Anterior cingulate cortex (tissue), 58 donors: ENCODE measurements at regions not wholly inside any gene's neighbourhood (a gene's known extent, or its start where the extent isn't known, plus 50 kb on each side); places are given as distances from the start of the nearest gene placed in this dataset.
A peak's percentile ranks its signal among the peaks of the same experiment; 100 is the strongest.
"Not testable (repeated sequence)": the region's sequence is repeated elsewhere in the genome, so short reads cannot be mapped to it uniquely, and the experiment has no call there.

ENCODE experiments used
- DNase-seq, 58 donors: peaks; one replicate each; lab custom pipeline; 2025; lab: John Stamatoyannopoulos, UW

DNA sequence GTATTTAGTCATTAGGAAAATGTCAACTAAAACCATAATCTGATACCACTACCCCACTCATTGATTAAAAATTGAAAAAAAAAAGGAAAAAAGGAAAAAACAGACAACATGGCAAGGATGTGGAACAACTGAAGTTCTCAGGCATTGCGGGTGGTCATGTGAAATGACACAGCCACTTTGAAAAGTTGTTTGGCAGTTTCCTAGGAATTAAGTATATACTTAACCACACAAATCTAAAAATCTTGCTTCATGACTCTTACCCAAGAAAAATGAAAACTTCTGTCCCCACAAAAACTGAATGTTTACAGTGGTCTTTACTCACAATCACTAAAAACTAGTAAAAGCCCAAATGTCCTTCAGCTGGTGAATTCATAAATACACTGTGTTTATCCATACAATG is 254.5 kb downstream of the AHR start:
- no peak for DNase-seq

DNA sequence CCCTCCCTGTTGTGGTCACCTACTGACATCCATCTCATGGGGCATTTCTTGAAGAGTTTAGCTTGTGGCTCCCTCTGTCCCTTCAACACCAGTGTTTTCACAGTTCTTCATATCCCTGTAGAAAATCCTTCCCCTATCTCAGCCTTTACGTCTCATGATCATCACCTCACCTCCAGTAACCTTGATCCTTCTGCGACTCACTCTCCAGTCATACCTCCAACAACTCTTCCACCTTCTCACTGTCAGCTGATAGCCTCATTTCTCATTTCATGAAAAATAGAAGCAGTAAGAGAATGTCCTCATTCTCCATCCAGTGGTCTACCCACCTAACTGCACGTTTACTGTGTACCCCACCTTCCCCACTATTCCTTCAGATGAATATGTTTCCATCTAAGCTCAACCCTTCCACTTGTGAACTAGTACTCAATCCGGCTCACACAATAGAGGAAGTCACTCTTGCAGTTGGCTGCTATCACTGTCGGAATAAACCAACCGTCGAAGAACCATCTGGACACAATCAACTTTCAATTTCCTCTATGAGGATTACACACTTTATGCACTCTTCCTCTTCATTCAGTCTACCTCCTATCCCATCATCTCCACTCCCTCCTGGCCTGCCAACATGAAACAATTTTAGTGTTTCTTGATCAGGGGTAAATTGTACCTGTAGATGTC is 256.0 kb downstream of the AHR start:
- no peak for DNase-seq

DNA sequence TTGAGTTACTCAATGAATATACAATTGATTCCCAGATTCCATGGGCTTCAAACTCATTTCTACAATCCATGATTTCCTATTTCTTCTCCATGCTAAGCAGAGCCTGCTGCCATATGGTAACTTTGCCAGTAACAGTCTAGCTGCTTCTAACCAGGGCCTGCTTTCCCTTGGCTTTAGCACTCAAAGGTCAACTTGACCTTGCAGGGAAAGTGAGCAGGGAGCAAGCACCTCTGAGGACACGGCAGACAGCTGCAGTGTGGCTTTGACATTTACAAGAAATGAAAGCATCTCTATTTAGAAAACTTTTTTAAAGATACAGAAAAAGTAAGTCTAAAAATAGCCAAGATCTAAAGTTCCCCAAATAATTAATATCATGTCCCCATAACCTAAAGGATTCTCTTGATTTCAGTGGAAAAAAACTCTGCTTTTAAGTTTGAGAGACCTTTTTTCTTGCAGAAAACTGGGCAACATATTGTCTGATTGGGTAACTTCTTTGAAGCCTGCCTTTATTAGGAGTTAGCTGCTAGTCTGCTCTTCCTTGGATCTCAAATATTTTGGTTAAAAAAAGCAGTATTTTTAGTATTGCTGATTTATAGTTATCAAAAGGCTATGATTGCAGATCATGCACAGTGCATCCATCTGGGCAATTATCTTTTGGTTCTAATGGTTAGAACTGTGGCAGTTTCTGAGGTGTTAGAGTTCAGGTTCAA is 257.9 kb downstream of the AHR start:
- no peak for DNase-seq

DNA sequence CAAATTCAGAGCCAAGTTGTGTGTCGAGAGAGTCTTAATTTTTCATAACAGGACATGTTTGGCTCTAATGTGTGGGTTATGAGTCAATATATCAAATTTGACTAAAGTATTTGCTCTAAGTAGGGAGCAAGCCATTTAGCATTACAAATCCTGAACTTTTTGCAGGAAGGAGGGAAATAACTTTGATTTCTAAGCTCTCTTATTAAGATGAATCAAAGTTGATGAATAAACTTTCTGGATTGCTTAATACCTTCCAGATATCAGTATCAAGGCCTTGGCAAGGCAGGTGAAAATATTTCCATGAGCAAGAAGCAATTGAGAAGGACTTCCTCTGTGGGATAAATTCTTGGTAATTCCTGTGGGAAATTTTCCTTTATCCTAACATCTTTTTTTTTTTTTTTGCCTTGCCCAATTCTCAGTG is 258.8 kb downstream of the AHR start:
- DNase-seq = no peak

GRCh38 chr7:17558135-17558534 is 259.7 kb downstream of the AHR start:
- no peak for DNase-seq

DNA sequence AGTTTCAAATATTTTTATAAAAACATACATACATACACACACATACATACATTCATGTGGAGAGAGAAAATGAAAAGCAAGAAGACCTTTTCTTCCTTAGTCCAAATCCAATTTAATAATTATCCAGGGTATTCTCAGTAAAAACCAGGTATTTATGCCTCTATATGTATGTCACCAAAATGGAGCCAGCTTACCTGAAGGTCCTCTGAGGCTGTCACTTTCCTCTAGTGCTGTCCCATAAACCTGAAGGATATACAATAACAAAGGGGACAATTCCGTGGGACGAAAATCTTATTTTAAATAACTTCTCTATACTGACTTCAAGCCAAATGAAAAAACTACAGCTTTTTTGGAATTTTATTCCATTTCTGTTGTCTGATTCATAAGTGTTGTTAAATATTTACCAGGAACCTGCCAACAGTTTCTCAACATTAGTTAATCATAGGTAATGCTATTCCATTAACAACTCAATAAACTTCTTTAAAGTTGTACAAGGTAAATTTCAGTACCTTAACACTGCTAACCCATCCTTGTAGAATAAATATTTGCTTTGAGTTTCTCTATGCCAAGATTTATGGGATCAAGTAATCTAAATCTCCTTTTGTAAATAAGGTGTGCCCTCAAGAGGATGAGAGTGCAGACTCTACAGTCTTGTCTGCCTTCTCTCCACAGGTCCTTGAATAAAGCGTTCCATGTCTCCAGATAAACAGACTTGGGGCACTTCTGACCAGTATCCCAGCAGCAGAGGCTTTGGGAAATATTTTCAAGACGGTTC is 260.3 kb downstream of the AHR start:
- DNase-seq = no peak

- no peak for DNase-seq
These were observed 260.9 kb downstream of the AHR start for GRCh38 chr7:17559388-17559787.

DNA sequence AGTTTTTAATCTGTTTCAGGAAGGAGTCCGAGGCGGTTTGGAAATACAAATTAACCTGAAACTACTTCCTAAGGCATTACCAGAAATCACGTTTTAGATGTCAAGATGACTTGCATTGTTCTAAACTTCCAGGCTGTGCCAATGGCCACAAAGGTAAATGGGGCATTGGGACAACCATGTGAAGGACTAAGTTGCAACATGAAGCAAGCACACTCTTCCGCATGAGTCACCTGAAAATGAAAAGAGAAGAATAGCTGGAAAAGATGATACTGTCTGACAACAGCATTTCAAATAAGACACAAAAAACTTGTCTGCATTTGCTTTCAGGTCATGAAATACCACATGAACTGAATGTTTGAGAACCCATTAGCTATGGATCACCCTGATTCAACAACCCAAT is 262.1 kb downstream of the AHR start:
- no peak for DNase-seq

DNA sequence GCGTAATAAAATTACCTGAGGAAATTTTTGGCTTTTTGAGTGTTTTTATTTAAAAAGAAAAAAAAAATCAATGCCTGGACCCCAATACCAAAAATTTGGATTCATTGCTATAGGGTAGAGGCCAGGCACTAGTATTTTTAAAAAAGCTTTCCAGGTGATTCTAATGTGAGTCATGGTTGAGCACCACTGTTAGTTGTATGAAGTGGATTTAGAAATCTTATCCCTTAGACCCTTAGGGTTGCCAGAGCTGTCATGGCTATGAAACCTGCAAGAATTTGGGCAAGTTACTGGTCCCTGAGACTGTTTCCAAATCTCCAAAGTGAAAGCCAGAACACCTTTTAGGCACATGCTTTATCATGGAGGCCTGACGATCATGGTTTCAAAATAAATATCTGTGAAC is 262.5 kb downstream of the AHR start:
- DNase-seq = no peak

DNA sequence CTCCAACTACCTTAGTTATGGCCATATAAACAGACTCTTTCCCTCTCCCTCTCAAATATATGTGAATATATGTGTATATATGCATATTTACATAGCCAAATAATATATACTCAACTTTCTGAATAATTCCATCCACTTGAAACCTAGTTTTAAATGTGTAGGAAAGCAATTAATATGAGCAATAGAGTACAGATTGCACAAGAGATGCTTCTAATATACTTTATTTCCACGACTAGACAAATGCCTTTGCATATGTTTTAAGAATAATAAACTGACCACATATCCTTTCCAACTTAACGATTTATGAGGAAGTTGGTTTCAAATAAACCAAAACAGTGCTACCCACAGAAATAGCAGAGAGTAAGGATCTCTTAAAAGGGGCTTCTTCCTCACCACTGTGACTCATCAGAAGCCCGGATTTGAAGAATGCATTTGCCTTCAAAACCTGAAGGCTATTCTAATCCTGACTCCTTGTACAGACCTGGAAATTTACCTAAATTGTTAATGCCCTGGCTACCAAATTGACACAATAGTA is 266.3 kb downstream of the AHR start:
- no peak for DNase-seq

GRCh38 chr7:17580141-17580540 is 281.7 kb downstream of the AHR start:
- DNase-seq = peak in 15 of 58 donors; percentile 1 to 34 (median 9)

GRCh38 chr7:17580856-17581255 is 282.4 kb downstream of the AHR start:
- DNase-seq = no peak

- no peak for DNase-seq
These were observed 282.8 kb downstream of the AHR start for GRCh38 chr7:17581301-17581700.

GRCh38 chr7:17582696-17583095 is 284.2 kb downstream of the AHR start:
- DNase-seq = not testable (repeated sequence)

- DNase-seq = no peak
These were observed 285.3 kb downstream of the AHR start for GRCh38 chr7:17583786-17584185.

- no peak for DNase-seq
These were observed 286.4 kb downstream of the AHR start for GRCh38 chr7:17584822-17585221.

DNA sequence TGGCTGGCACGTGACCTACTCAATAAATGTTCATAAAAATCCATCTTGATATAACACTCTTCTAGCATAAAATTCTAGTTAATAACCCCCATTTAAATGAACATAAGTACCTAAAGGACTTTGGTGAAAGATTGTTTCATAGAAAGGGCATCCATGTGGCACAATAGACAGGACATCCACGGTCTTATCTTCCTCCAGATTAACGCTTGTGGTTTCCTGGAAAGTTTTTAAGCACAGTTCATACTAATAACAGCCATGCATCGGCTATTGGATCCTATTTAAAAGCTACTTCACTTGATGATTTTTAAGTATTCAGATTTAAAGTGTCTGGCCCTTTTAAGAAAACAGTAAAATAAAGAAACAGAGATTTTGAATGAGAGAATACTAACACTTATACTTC is 288.3 kb downstream of the AHR start:
- DNase-seq = no peak

DNA sequence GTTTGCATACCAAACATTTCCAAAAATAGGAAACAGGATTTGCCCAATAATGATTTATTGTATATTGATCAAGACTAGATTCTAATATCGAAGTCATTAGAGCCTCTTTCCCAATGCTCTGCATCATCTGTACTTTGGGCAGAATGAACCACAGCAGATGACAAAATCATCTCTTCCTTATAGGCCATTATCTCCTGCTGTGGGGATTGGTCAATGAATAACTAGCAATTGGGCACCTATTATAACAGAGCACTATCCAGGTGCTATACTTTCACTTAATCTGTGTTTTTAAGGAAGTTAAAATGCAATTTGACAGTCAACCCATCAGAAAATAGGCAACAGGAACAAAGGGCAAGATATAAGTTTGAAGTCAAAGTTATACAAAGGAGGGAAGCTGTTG is 290.3 kb downstream of the AHR start:
- no peak for DNase-seq

DNA sequence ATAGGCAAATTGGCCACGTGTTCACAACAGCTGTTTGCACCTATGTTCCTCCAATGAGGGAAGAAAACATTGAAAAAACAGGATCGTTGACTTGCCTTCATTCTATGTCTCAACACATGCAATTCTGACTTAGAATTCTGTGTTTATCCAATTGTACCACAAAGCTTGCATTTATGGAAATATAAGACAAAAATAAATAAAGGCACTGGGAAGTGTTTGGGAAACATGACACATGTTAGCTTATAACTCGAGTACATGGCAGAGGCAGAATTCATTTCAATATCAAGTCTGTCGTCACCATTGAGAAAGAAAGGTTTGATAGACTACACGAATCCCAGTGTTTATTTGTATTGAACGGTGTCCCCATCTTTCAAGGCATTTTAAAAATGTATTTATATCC is 291.2 kb downstream of the AHR start:
- no peak for DNase-seq

GRCh38 chr7:17590221-17590620 is 291.8 kb downstream of the AHR start:
- no peak for DNase-seq

DNA sequence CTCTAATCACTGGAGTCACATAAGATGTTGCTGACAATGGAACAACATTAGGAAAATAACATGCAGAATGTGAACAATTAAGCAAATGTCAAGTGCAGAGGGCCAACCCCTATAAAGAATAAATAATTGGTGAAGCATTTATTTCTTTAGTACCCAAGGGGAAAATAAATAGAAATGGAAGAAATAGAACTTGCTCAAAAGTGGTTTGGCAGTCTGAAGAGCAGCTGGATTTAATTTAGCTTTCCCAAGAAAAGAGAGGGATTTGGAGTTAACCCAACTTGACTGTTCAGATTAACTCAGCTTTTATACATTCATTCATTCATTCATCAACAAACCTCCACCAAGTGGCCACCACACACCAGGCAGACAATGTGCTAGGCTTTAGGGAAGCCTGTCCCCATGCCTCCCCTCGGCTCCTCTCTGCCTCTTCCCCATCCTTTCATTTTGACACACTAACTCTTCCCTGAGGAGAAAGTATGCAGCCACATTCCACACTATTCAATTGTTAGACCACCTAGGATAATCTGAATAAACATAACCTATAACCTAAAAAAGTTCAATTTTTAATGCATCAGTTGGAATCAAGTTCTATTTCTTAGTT is 295.5 kb downstream of the AHR start:
- no peak for DNase-seq
